Liver (tissue), 3 donors: ENCODE measurements at regions not wholly inside any gene's neighbourhood (a gene's known extent, or its start where the extent isn't known, plus 50 kb on each side); places are given as distances from the start of the nearest gene placed in this dataset.

Experiments used
- EGR1 ChIP-seq, 2 donors: IDR thresholded peaks; 2 replicates each; pipeline ENCODE4 v1.6.1; 2016 to 2018; ENCODE audit warnings: antibody characterized with exemption in 2 of 2, low read depth in 2 of 2
- GABPA ChIP-seq, 2 donors: IDR thresholded peaks in 1 of 2; conservative IDR thresholded peaks in 1 of 2; 2 replicates each; pipeline ENCODE4 v1.6.1; 2016; ENCODE audit warnings: antibody characterized with exemption in 2 of 2, mild to moderate bottlenecking in 1 of 2, moderate library complexity in 1 of 2
- JUND ChIP-seq, 2 donors: IDR thresholded peaks; 2 replicates each; pipeline ENCODE4 v1.6.1; 2016; ENCODE audit warnings: antibody characterized with exemption in 2 of 2
- NR2F2 ChIP-seq: IDR thresholded peaks from 2 replicates; pipeline ENCODE4 v1.6.1; 2016; ENCODE audit warnings: antibody characterized with exemption
- RAD21 ChIP-seq, 2 donors: IDR thresholded peaks; 2 replicates each; pipeline ENCODE4 v1.6.1; 2016; ENCODE audit warnings: antibody characterized with exemption in 2 of 2, mild to moderate bottlenecking in 2 of 2
- SP1 ChIP-seq: IDR thresholded peaks from 2 replicates; pipeline ENCODE4 v1.6.1; 2018; ENCODE audit warnings: antibody characterized with exemption, mild to moderate bottlenecking
- YY1 ChIP-seq: IDR thresholded peaks from 2 replicates; pipeline ENCODE4 v1.6.1; 2016; ENCODE audit warnings: antibody characterized with exemption, mild to moderate bottlenecking
- TF ChIP-seq, protein P1 (sequence below): fragments of 150-350 bp; IDR thresholded peaks from 2 replicates; pipeline ENCODE4 v1.5.1; 2017; ENCODE audit warnings: improper control_type of control experiment, low read depth, low read length; ENCODE audit not compliant: missing input control
- TF ChIP-seq, protein P2 (sequence below): IDR thresholded peaks from 2 replicates; pipeline ENCODE4 v1.6.1; 2016; ENCODE audit warnings: antibody characterized with exemption
- TF ChIP-seq, protein P3 (sequence below): IDR thresholded peaks from 2 replicates; pipeline ENCODE4 v1.6.1; 2016; ENCODE audit warnings: antibody characterized with exemption
- TF ChIP-seq, protein P4 (sequence below): IDR thresholded peaks from 2 replicates; pipeline ENCODE4 v1.6.1; 2016; ENCODE audit warnings: antibody characterized with exemption, mild to moderate bottlenecking
- TF ChIP-seq, protein P5 (sequence below): IDR thresholded peaks from 2 replicates; pipeline ENCODE4 v1.6.1; 2016; ENCODE audit warnings: antibody characterized with exemption
- donor health status: healthy.
- donor health status: healthy.

DNA sequence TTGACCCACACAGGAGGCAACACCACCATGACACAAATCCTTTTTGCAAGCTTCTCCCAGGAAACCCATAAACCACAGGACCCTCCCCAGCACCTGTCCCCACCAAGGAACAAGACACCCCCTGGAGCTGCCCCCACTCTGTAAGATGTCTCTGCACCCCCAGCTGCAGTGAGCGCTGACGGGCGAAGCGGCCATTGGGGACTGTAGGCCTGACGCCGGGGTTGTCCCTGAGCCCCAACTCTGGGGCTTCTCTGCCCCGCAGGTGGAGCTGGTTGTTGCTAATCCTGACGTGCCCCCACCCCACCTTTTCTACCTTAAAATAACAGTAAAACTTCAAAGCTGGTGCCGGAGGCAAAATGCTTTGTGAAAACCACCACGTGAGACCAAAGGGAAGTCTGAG is 94.7 kb upstream of the PPP2R2D start:
- TF ChIP-seq, protein P1, sequence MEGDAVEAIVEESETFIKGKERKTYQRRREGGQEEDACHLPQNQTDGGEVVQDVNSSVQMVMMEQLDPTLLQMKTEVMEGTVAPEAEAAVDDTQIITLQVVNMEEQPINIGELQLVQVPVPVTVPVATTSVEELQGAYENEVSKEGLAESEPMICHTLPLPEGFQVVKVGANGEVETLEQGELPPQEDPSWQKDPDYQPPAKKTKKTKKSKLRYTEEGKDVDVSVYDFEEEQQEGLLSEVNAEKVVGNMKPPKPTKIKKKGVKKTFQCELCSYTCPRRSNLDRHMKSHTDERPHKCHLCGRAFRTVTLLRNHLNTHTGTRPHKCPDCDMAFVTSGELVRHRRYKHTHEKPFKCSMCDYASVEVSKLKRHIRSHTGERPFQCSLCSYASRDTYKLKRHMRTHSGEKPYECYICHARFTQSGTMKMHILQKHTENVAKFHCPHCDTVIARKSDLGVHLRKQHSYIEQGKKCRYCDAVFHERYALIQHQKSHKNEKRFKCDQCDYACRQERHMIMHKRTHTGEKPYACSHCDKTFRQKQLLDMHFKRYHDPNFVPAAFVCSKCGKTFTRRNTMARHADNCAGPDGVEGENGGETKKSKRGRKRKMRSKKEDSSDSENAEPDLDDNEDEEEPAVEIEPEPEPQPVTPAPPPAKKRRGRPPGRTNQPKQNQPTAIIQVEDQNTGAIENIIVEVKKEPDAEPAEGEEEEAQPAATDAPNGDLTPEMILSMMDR = no peak
- TF ChIP-seq JUND (IDR thresholded peaks at IDR 0.05) (no peak), YY1 (no peak), GABPA (IDR thresholded peaks at IDR 0.05 in 1 of 2, conservative IDR thresholded peaks at IDR 0.05 in 1 of 2) (no peak), RAD21 (IDR thresholded peaks at IDR 0.05) (no peak), SP1 (no peak), NR2F2 (no peak), EGR1 (IDR thresholded peaks at IDR 0.05; ENCODE audit: low read depth in 2 of 2) (no peak)
- TF ChIP-seq, protein P2, sequence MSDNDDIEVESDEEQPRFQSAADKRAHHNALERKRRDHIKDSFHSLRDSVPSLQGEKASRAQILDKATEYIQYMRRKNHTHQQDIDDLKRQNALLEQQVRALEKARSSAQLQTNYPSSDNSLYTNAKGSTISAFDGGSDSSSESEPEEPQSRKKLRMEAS = no peak
- TF ChIP-seq, protein P3, sequence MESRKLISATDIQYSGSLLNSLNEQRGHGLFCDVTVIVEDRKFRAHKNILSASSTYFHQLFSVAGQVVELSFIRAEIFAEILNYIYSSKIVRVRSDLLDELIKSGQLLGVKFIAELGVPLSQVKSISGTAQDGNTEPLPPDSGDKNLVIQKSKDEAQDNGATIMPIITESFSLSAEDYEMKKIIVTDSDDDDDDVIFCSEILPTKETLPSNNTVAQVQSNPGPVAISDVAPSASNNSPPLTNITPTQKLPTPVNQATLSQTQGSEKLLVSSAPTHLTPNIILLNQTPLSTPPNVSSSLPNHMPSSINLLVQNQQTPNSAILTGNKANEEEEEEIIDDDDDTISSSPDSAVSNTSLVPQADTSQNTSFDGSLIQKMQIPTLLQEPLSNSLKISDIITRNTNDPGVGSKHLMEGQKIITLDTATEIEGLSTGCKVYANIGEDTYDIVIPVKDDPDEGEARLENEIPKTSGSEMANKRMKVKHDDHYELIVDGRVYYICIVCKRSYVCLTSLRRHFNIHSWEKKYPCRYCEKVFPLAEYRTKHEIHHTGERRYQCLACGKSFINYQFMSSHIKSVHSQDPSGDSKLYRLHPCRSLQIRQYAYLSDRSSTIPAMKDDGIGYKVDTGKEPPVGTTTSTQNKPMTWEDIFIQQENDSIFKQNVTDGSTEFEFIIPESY = no peak
- TF ChIP-seq, protein P4, sequence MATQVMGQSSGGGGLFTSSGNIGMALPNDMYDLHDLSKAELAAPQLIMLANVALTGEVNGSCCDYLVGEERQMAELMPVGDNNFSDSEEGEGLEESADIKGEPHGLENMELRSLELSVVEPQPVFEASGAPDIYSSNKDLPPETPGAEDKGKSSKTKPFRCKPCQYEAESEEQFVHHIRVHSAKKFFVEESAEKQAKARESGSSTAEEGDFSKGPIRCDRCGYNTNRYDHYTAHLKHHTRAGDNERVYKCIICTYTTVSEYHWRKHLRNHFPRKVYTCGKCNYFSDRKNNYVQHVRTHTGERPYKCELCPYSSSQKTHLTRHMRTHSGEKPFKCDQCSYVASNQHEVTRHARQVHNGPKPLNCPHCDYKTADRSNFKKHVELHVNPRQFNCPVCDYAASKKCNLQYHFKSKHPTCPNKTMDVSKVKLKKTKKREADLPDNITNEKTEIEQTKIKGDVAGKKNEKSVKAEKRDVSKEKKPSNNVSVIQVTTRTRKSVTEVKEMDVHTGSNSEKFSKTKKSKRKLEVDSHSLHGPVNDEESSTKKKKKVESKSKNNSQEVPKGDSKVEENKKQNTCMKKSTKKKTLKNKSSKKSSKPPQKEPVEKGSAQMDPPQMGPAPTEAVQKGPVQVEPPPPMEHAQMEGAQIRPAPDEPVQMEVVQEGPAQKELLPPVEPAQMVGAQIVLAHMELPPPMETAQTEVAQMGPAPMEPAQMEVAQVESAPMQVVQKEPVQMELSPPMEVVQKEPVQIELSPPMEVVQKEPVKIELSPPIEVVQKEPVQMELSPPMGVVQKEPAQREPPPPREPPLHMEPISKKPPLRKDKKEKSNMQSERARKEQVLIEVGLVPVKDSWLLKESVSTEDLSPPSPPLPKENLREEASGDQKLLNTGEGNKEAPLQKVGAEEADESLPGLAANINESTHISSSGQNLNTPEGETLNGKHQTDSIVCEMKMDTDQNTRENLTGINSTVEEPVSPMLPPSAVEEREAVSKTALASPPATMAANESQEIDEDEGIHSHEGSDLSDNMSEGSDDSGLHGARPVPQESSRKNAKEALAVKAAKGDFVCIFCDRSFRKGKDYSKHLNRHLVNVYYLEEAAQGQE = no peak
- TF ChIP-seq, protein P5, sequence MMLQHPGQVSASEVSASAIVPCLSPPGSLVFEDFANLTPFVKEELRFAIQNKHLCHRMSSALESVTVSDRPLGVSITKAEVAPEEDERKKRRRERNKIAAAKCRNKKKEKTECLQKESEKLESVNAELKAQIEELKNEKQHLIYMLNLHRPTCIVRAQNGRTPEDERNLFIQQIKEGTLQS = no peak
